ENCODE measurements at regions not wholly inside any gene's neighbourhood (a gene's known extent, or its start where the extent isn't known, plus 50 kb on each side); places are given as distances from the start of the nearest gene placed in this dataset.

DNA sequence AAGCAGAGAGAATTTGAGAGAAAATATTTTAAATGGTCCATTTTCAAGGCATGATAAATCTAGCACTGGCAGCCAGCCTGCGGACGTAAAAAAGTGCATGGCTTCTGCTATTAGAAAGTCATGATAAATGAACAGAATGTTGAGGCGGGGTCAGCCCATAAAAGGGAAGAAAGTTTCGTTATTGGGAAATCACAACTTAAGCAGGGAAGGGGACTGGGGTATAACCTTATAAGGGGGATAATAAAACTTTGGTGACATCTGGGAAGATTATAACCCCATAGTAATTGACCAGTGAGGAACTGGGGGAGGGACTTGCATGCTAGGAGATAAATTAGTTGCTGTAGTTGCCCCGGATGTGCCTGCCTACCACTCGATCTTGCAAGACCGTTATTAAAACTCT, 88.4 kb upstream of the PLSCR4 start:
- TF ChIP-seq, protein P1, sequence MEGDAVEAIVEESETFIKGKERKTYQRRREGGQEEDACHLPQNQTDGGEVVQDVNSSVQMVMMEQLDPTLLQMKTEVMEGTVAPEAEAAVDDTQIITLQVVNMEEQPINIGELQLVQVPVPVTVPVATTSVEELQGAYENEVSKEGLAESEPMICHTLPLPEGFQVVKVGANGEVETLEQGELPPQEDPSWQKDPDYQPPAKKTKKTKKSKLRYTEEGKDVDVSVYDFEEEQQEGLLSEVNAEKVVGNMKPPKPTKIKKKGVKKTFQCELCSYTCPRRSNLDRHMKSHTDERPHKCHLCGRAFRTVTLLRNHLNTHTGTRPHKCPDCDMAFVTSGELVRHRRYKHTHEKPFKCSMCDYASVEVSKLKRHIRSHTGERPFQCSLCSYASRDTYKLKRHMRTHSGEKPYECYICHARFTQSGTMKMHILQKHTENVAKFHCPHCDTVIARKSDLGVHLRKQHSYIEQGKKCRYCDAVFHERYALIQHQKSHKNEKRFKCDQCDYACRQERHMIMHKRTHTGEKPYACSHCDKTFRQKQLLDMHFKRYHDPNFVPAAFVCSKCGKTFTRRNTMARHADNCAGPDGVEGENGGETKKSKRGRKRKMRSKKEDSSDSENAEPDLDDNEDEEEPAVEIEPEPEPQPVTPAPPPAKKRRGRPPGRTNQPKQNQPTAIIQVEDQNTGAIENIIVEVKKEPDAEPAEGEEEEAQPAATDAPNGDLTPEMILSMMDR (IDR thresholded peaks at IDR 0.05; ENCODE audit: extremely low read depth, low read depth, low read length): no peak
- H3K4me3 ChIP-seq (ENCODE audit: insufficient read depth, low read length): no peak overlapping the region
- no peaks in the 10 kb centered on the region for H3K9me3 ChIP-seq (ENCODE audit: low read depth, low read length)
- DNase-seq (ENCODE audit: insufficient read length, low spot score, missing footprints): no peak
- no peaks in the 10 kb centered on the region for H4K20me1 ChIP-seq (ENCODE audit: insufficient read depth, low read length)
- H3K4me1 ChIP-seq (ENCODE audit: insufficient read depth, low read length): no peaks in the 10 kb centered on the region
- no peaks in the 10 kb centered on the region for H3K27me3 ChIP-seq (ENCODE audit: insufficient read depth, low read length)
- no peak overlapping the region for H2AFZ ChIP-seq (ENCODE audit: low read length)
- H3K4me2 ChIP-seq (ENCODE audit: insufficient read depth, low read length): no peak overlapping the region
- H3K36me3 ChIP-seq (ENCODE audit: insufficient read depth, low read length): no peaks in the 10 kb centered on the region
- H3K27ac ChIP-seq (ENCODE audit: low read depth, low read length): no peak overlapping the region
- H3K79me2 ChIP-seq (ENCODE audit: insufficient read depth, low read length): no peaks in the 10 kb centered on the region

DNA sequence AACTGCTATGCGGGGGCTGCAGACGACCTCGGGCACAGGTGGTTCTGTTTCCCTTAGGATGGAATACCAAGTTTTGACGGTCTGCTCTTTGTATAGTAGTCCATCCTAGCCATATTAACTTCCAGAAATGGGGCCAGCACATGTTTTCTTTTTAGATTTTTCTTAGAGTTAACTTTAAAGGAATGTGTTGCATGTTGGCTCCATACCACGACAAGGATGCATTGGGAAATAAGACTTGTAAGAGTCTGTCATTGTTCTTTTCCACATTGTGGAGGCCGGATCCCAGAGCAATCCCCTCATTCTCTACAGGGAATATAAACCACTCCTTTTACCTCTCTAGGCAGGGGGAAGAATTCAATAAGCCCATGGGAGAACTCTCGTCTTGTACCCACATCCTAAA, 87.1 kb upstream of the PLSCR4 start:
- Histone ChIP-seq H3K9me3 (ENCODE audit: low read depth, low read length) (no peaks in the 10 kb centered on the region), H3K27me3 (ENCODE audit: insufficient read depth, low read length) (no peaks in the 10 kb centered on the region), H4K20me1 (ENCODE audit: insufficient read depth, low read length) (no peaks in the 10 kb centered on the region), H3K4me2 (ENCODE audit: insufficient read depth, low read length) (no peak overlapping the region), H3K27ac (ENCODE audit: low read depth, low read length) (no peak overlapping the region), H3K4me1 (ENCODE audit: insufficient read depth, low read length) (peaks cover 6% of the 10 kb centered on the region), H3K36me3 (ENCODE audit: insufficient read depth, low read length) (no peaks in the 10 kb centered on the region), H2AFZ (ENCODE audit: low read length) (no peak overlapping the region), H3K4me3 (ENCODE audit: insufficient read depth, low read length) (no peak overlapping the region), H3K79me2 (ENCODE audit: insufficient read depth, low read length) (no peaks in the 10 kb centered on the region)
- TF ChIP-seq, protein P1 (IDR thresholded peaks at IDR 0.05; ENCODE audit: extremely low read depth, low read depth, low read length): no peak
- DNase-seq (ENCODE audit: insufficient read length, low spot score, missing footprints): no peak

DNA sequence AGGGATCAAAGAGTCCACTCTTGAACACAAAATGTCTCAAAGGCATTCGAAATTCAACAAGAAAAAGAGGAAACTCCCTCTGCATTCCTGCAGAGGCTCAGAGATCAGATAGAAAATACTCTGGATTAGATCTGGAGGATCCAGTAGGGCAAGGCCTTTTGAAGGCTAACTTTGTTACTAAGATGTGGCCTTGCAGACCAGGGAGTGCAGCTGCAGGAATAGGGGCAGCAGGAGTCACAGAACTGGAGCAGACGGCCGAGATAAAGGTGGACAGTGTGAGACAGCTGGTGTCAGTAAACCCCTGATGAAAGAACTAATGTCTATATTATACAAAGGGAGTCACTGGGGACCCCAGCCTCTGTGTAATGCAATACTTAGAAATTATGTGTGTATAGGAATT, 84.5 kb upstream of the PLSCR4 start:
- Histone ChIP-seq H3K4me1 (ENCODE audit: insufficient read depth, low read length) (peaks cover 8% of the 10 kb centered on the region), H2AFZ (ENCODE audit: low read length) (no peak overlapping the region), H3K79me2 (ENCODE audit: insufficient read depth, low read length) (no peaks in the 10 kb centered on the region), H3K27me3 (ENCODE audit: insufficient read depth, low read length) (no peaks in the 10 kb centered on the region), H3K9me3 (ENCODE audit: low read depth, low read length) (no peaks in the 10 kb centered on the region), H3K4me2 (ENCODE audit: insufficient read depth, low read length) (no peak overlapping the region), H3K4me3 (ENCODE audit: insufficient read depth, low read length) (no peak overlapping the region), H3K27ac (ENCODE audit: low read depth, low read length) (no peak overlapping the region), H3K36me3 (ENCODE audit: insufficient read depth, low read length) (no peaks in the 10 kb centered on the region), H4K20me1 (ENCODE audit: insufficient read depth, low read length) (no peaks in the 10 kb centered on the region)
- no peak for DNase-seq (ENCODE audit: insufficient read length, low spot score, missing footprints)
- TF ChIP-seq, protein P1 (IDR thresholded peaks at IDR 0.05; ENCODE audit: extremely low read depth, low read depth, low read length): no peak

DNA sequence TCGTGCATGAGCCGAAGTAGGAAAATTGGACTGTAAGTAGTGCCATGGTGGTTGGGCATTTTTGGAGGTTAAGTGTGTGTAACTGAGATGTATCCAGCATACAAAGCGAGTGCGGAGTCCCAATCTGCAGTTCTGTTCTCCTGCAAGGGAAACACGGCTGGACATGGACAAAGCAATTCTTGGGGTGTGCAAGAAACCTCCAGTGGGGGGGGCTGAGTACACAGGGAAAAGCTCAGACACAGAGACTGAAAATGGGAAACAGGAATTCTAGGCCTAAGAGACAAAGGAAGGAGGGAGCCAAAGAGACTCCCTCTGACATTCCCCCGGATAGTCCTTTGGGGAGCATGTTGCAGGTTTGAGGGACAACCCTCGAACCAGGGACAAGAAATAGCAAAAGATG, 83.2 kb upstream of the PLSCR4 start:
- no peak overlapping the region for H3K27ac ChIP-seq (ENCODE audit: low read depth, low read length)
- H4K20me1 ChIP-seq (ENCODE audit: insufficient read depth, low read length): no peaks in the 10 kb centered on the region
- H3K36me3 ChIP-seq (ENCODE audit: insufficient read depth, low read length): no peaks in the 10 kb centered on the region
- H3K4me1 ChIP-seq (ENCODE audit: insufficient read depth, low read length): peaks cover 8% of the 10 kb centered on the region
- peak; percentile 37 for DNase-seq (ENCODE audit: insufficient read length, low spot score, missing footprints)
- H3K9me3 ChIP-seq (ENCODE audit: low read depth, low read length): no peaks in the 10 kb centered on the region
- H3K4me3 ChIP-seq (ENCODE audit: insufficient read depth, low read length): no peak overlapping the region
- H2AFZ ChIP-seq (ENCODE audit: low read length): peak overlapping the region; percentile 20
- no peak overlapping the region for H3K4me2 ChIP-seq (ENCODE audit: insufficient read depth, low read length)
- H3K79me2 ChIP-seq (ENCODE audit: insufficient read depth, low read length): no peaks in the 10 kb centered on the region
- TF ChIP-seq, protein P1 (IDR thresholded peaks at IDR 0.05; ENCODE audit: extremely low read depth, low read depth, low read length): peak; percentile 59
- H3K27me3 ChIP-seq (ENCODE audit: insufficient read depth, low read length): no peaks in the 10 kb centered on the region
